ENCODE measurements at regions not wholly inside any gene's neighbourhood (a gene's known extent, or its start where the extent isn't known, plus 50 kb on each side); places are given as distances from the start of the nearest gene placed in this dataset.
"Not testable (repeated sequence)": the region's sequence is repeated elsewhere in the genome, so short reads cannot be mapped to it uniquely, and the experiment has no call there.

DNA sequence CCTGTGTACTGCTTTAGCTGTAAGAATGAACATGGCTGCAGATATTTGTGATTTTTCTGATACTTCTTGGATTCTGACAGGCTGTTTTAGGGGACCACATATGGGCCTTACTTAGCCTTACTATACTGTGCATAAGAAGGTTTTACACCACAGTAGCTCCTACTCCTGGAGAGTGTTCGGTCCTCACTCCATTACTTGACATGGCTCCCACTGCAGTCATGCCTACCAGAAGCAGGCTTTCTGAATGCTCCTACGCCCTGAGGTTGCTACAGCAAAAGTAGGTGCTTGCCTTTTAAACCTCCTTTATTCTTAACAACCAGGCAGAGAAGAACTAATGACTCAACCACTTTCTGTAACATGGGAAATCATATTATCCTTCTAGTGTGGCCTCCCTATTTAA lies 125.2 kb upstream of the MAP2 start:
- CTCF ChIA-PET: no interaction called here
- TF ChIP-seq, protein P1, sequence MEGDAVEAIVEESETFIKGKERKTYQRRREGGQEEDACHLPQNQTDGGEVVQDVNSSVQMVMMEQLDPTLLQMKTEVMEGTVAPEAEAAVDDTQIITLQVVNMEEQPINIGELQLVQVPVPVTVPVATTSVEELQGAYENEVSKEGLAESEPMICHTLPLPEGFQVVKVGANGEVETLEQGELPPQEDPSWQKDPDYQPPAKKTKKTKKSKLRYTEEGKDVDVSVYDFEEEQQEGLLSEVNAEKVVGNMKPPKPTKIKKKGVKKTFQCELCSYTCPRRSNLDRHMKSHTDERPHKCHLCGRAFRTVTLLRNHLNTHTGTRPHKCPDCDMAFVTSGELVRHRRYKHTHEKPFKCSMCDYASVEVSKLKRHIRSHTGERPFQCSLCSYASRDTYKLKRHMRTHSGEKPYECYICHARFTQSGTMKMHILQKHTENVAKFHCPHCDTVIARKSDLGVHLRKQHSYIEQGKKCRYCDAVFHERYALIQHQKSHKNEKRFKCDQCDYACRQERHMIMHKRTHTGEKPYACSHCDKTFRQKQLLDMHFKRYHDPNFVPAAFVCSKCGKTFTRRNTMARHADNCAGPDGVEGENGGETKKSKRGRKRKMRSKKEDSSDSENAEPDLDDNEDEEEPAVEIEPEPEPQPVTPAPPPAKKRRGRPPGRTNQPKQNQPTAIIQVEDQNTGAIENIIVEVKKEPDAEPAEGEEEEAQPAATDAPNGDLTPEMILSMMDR (IDR thresholded peaks at IDR 0.05): no peak
- intact Hi-C loops (cut with micrococcal nuclease; ENCODE audit: unreplicated experiment): no loop called here

GRCh38 chr2:209299478-209299877 lies 124.4 kb upstream of the MAP2 start:
- H3K27me3 ChIP-seq (ENCODE audit: control insufficient read depth, insufficient read depth, low read length); ATAC-seq; H3K36me3 ChIP-seq (ENCODE audit: control insufficient read depth, insufficient read depth, low read length); POLR2A ChIA-PET; H3K4me3 ChIP-seq (ENCODE audit: low read depth in 2 of 2, low read length in 2 of 2); DNase-seq (ENCODE audit: low read depth, low spot score); H3K4me1 ChIP-seq (ENCODE audit: control insufficient read depth, insufficient read depth, low read length); in situ Hi-C loops (cut with HindIII; ENCODE audit: low pct_unique_long_range_greater_than_20kb, low sequenced_read_pairs); intact Hi-C loops (cut with micrococcal nuclease; ENCODE audit: unreplicated experiment); CTCF ChIA-PET; H3K9me3 ChIP-seq (ENCODE audit: control insufficient read depth, insufficient read depth, low read depth, low read length); BruUV-seq (replicated peaks); H3K27ac ChIP-seq (ENCODE audit: low read length): not testable (repeated sequence)

More for the DNA sequence above, 125.2 kb upstream of the MAP2 start:
- H3K9me3 ChIP-seq (ENCODE audit: control insufficient read depth, insufficient read depth, low read depth, low read length): no peaks in the 10 kb centered on the region
- no peaks in the 10 kb centered on the region for H3K4me1 ChIP-seq (ENCODE audit: control insufficient read depth, insufficient read depth, low read length)
- no peaks in the 10 kb centered on the region for H3K36me3 ChIP-seq (ENCODE audit: control insufficient read depth, insufficient read depth, low read length)
- H3K27ac ChIP-seq (ENCODE audit: low read length): no peak overlapping the region
- POLR2A ChIA-PET: no interaction called here
- DNase-seq (ENCODE audit: low read depth, low spot score) (no peak), ATAC-seq (no peak)
- no peaks in the 10 kb centered on the region for H3K27me3 ChIP-seq (ENCODE audit: control insufficient read depth, insufficient read depth, low read length)
- BruUV-seq (replicated peaks): no TSS peak
- H3K4me3 ChIP-seq (ENCODE audit: low read depth in 2 of 2, low read length in 2 of 2): no peak overlapping the region
- in situ Hi-C loops (cut with HindIII; ENCODE audit: low pct_unique_long_range_greater_than_20kb, low sequenced_read_pairs): no loop called here

GRCh38 chr2:209300766-209301165 lies 123.1 kb upstream of the MAP2 start:
- H3K4me3 ChIP-seq (ENCODE audit: low read depth in 2 of 2, low read length in 2 of 2); DNase-seq (ENCODE audit: low read depth, low spot score); intact Hi-C loops (cut with micrococcal nuclease; ENCODE audit: unreplicated experiment); H3K4me1 ChIP-seq (ENCODE audit: control insufficient read depth, insufficient read depth, low read length); H3K27me3 ChIP-seq (ENCODE audit: control insufficient read depth, insufficient read depth, low read length); CTCF ChIA-PET; in situ Hi-C loops (cut with HindIII; ENCODE audit: low pct_unique_long_range_greater_than_20kb, low sequenced_read_pairs); POLR2A ChIA-PET; ATAC-seq; H3K36me3 ChIP-seq (ENCODE audit: control insufficient read depth, insufficient read depth, low read length); H3K27ac ChIP-seq (ENCODE audit: low read length); H3K9me3 ChIP-seq (ENCODE audit: control insufficient read depth, insufficient read depth, low read depth, low read length); BruUV-seq (replicated peaks): not testable (repeated sequence)

GRCh38 chr2:209305026-209305425 lies 118.8 kb upstream of the MAP2 start:
- Histone ChIP-seq H3K9me3 (ENCODE audit: control insufficient read depth, insufficient read depth, low read depth, low read length) (no peaks in the 10 kb centered on the region), H3K27ac (ENCODE audit: low read length) (no peak overlapping the region), H3K4me3 (ENCODE audit: low read depth in 2 of 2, low read length in 2 of 2) (no peak overlapping the region), H3K27me3 (ENCODE audit: control insufficient read depth, insufficient read depth, low read length) (no peaks in the 10 kb centered on the region), H3K36me3 (ENCODE audit: control insufficient read depth, insufficient read depth, low read length) (no peaks in the 10 kb centered on the region), H3K4me1 (ENCODE audit: control insufficient read depth, insufficient read depth, low read length) (no peaks in the 10 kb centered on the region)
- BruUV-seq (replicated peaks): no TSS peak
- ATAC-seq (no peak), DNase-seq (ENCODE audit: low read depth, low spot score) (no peak)
- intact Hi-C loops (cut with micrococcal nuclease; ENCODE audit: unreplicated experiment) (no loop called here), in situ Hi-C loops (cut with HindIII; ENCODE audit: low pct_unique_long_range_greater_than_20kb, low sequenced_read_pairs) (no loop called here)
- ChIA-PET POLR2A (no interaction called here), CTCF (no interaction called here)
- TF ChIP-seq, protein P1 (IDR thresholded peaks at IDR 0.05): no peak
